ENCODE measurements at regions not wholly inside any gene's neighbourhood (a gene's known extent, or its start where the extent isn't known, plus 50 kb on each side); places are given as distances from the start of the nearest gene placed in this dataset.

- no peak for TF ChIP-seq CTCF (IDR thresholded peaks at IDR 0.05)
- no peak for TF ChIP-seq POLR2AphosphoS5 (IDR thresholded peaks at IDR 0.05)
- no peak for TF ChIP-seq POLR2A (IDR thresholded peaks at IDR 0.05)
- TF ChIP-seq EP300 (IDR thresholded peaks at IDR 0.05) = no peak
Observed at GRCh38 chr6:4368649-4369048, 233.3 kb upstream of the ECI2 start.
